ENCODE measurements at regions not wholly inside any gene's neighbourhood (a gene's known extent, or its start where the extent isn't known, plus 50 kb on each side); places are given as distances from the start of the nearest gene placed in this dataset.
A peak's percentile ranks its signal among the peaks of the same experiment; 100 is the strongest.

- Histone ChIP-seq H3K27me3 (ENCODE audit: control insufficient read depth, extremely low read depth, insufficient read depth, low read length) (no peaks in the 10 kb centered on the region), H3K4me2 (ENCODE audit: control insufficient read depth, extremely low read depth, insufficient read depth, low read depth, low read length) (peak overlapping the region; percentile 80), H4K20me1 (ENCODE audit: control insufficient read depth, extremely low read depth, insufficient read depth, low read length) (no peaks in the 10 kb centered on the region), H3K4me3 (ENCODE audit: control insufficient read depth in 2 of 3, extremely low read depth in 1 of 3, insufficient read depth in 2 of 3, low read depth in 1 of 3, low read length in 3 of 3) (no peak overlapping the region), H3K9me1 (ENCODE audit: control insufficient read depth, extremely low read depth, insufficient read depth, low read length) (no peaks in the 10 kb centered on the region), H2AFZ (ENCODE audit: control insufficient read depth, low read length) (no peak overlapping the region), H3K9ac (ENCODE audit: control insufficient read depth, extremely low read depth, insufficient read depth, low read length) (no peak overlapping the region), H3K9me3 (ENCODE audit: control insufficient read depth, low read depth, low read length) (no peaks in the 10 kb centered on the region), H3K36me3 (ENCODE audit: control insufficient read depth in 2 of 2, extremely low read depth in 1 of 2, insufficient read depth in 2 of 2, low read length in 2 of 2) (no peaks in the 10 kb centered on the region), H3K4me1 (ENCODE audit: control insufficient read depth, extremely low read depth, insufficient read depth, low read length) (peaks cover 33% of the 10 kb centered on the region), H3K27ac (ENCODE audit: control insufficient read depth, insufficient read depth, low read length) (peak overlapping the region; percentile 33), H3K79me2 (ENCODE audit: control insufficient read depth, insufficient read depth, low read length) (no peaks in the 10 kb centered on the region)
- FAIRE-seq: peak; percentile 93
- peak; percentile 78 for DNase-seq (ENCODE audit: low read depth, low spot score)
- TF ChIP-seq CTCF (optimal IDR thresholded peaks at IDR 0.05 in 1 of 3, IDR thresholded peaks at IDR 0.05 in 1 of 3, conservative IDR thresholded peaks at IDR 0.05 in 1 of 3; ENCODE audit: extremely low read depth in 1 of 3, insufficient read depth in 2 of 3, low read length in 3 of 3): no peak
- TF ChIP-seq EZH2 (IDR thresholded peaks at IDR 0.05; ENCODE audit: low read length): no peak
- dilution Hi-C loops (cut with MboI; ENCODE audit: extremely low pct_ligation_motif_present, low sequenced_read_pairs): no loop called here
These were observed 89.8 kb downstream of the HS1BP3 start for GRCh38 chr2:20560891-20561636.

- Histone ChIP-seq H3K27me3 (ENCODE audit: control insufficient read depth, extremely low read depth, insufficient read depth, low read length) (no peaks in the 10 kb centered on the region), H3K79me2 (ENCODE audit: control insufficient read depth, insufficient read depth, low read length) (no peaks in the 10 kb centered on the region), H3K36me3 (ENCODE audit: control insufficient read depth in 2 of 2, extremely low read depth in 1 of 2, insufficient read depth in 2 of 2, low read length in 2 of 2) (no peaks in the 10 kb centered on the region), H2AFZ (ENCODE audit: control insufficient read depth, low read length) (peak overlapping the region; percentile 31), H3K4me3 (ENCODE audit: control insufficient read depth in 2 of 3, extremely low read depth in 1 of 3, insufficient read depth in 2 of 3, low read depth in 1 of 3, low read length in 3 of 3) (no peak overlapping the region), H3K9me3 (ENCODE audit: control insufficient read depth, low read depth, low read length) (no peaks in the 10 kb centered on the region), H3K27ac (ENCODE audit: control insufficient read depth, insufficient read depth, low read length) (peak overlapping the region; percentile 55), H4K20me1 (ENCODE audit: control insufficient read depth, extremely low read depth, insufficient read depth, low read length) (no peaks in the 10 kb centered on the region), H3K9me1 (ENCODE audit: control insufficient read depth, extremely low read depth, insufficient read depth, low read length) (no peaks in the 10 kb centered on the region), H3K4me1 (ENCODE audit: control insufficient read depth, extremely low read depth, insufficient read depth, low read length) (peaks cover 33% of the 10 kb centered on the region), H3K9ac (ENCODE audit: control insufficient read depth, extremely low read depth, insufficient read depth, low read length) (no peak overlapping the region), H3K4me2 (ENCODE audit: control insufficient read depth, extremely low read depth, insufficient read depth, low read depth, low read length) (peak overlapping the region; percentile 80)
- DNase-seq (ENCODE audit: low read depth, low spot score): no peak
- TF ChIP-seq EZH2 (IDR thresholded peaks at IDR 0.05; ENCODE audit: low read length) (no peak), CTCF (optimal IDR thresholded peaks at IDR 0.05 in 1 of 3, IDR thresholded peaks at IDR 0.05 in 1 of 3, conservative IDR thresholded peaks at IDR 0.05 in 1 of 3; ENCODE audit: extremely low read depth in 1 of 3, insufficient read depth in 2 of 3, low read length in 3 of 3) (no peak)
- FAIRE-seq: peak; percentile 67
- dilution Hi-C loops (cut with MboI; ENCODE audit: extremely low pct_ligation_motif_present, low sequenced_read_pairs): no loop called here
These were observed 89.1 kb downstream of the HS1BP3 start for GRCh38 chr2:20561637-20562454.

Data from keratinocyte (primary cell).